Posterior cingulate gyrus (tissue), 11 donors: ENCODE measurements at regions not wholly inside any gene's neighbourhood (a gene's known extent, or its start where the extent isn't known, plus 50 kb on each side); places are given as distances from the start of the nearest gene placed in this dataset.

Experiments
- DNase-seq, 10 donors: peaks; one replicate each; pipeline versions ENCODE4 v3.0.0 to v3.0.0-alpha.2; 2020 to 2021; ENCODE audit warnings: mixed read lengths in 3 of 10
- intact Hi-C: fragments of 100-400 bp; cut with DNase I; formaldehyde crosslinking; loops from one replicate; pipeline ENCODE4 v1.15.1; 2023

DNA sequence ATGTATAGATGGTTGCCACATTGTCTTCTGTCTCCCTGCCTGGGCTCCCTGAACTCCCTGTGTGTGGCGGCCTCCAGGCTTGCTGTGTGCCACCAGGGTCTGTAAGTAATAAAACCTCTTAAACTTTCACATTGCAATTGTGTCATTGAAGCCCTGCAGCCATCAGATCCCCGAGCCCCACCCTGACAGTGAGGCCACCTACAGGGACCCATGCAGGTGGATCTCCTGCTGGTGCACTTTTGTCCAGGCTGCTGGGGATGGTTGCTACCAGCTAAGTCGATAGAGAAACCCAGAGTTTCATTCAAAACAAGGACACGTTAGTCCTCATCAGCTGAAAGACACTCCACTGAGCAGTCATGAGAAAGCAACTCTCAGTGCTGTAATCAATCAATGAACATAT is 133.6 kb upstream of the PRICKLE2 start:
- intact Hi-C loops = no loop called here
- DNase-seq = no peak

DNA sequence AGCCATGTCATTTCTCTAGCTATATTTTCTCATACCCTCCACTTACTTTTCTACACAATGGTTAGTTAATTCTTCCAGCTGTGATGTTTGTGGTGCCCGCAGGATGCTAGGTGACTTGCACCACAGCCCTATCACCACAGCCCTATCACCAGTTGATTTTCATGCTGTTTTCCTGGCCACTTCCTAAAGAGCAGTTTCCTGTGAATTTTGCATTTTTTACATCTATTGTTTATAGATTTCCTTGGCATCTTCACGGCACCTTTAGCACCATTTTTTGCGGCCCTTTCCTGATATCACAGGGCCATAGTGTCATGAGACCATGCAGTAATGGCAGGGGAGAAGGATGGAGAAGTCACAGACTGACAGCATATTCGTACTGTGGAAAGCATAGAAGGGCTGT is 132.9 kb upstream of the PRICKLE2 start:
- intact Hi-C loops = no loop called here
- no peak for DNase-seq

DNA sequence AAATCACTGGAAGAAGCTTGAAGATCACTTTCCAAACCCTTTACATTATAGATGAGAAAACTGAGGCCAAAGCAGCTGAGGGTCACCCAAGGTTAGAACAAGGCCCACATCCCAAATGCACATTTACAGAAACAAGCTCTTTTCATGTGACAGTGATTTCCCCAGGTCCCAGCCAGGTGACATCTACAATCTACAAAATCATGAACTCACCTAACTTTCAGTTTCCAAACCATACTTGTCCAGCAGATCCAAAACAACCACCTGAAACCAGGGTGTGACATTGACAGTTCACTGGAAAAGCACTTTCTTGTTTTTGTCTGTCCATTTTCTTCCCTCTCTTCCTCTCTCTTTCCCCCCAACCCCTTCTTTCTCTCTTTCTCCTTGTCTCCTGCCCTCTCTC is 132.2 kb upstream of the PRICKLE2 start:
- intact Hi-C loops = no loop called here

DNA sequence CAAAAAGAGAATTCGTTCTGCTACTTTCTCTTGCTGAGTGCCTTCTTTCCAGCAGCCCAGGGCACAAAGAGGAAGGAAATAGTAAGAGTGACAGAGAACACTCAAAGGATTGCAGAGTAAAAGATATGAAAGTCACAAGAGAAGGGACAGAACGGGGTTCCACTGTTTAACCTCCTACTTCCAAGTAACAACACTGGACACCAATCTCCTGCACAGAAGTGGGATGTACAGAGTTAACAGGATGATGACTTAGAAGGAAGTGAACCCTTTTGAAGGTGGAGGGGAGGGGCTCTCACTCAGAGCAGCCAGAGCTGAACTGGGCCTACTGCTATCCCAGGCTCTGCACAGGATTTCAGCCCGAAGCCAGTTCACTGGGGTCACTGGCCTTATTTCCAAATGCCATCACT is 130.1 kb upstream of the PRICKLE2 start:
- no peak for DNase-seq

More for the DNA sequence above, 132.2 kb upstream of the PRICKLE2 start:
- DNase-seq = no peak

DNA sequence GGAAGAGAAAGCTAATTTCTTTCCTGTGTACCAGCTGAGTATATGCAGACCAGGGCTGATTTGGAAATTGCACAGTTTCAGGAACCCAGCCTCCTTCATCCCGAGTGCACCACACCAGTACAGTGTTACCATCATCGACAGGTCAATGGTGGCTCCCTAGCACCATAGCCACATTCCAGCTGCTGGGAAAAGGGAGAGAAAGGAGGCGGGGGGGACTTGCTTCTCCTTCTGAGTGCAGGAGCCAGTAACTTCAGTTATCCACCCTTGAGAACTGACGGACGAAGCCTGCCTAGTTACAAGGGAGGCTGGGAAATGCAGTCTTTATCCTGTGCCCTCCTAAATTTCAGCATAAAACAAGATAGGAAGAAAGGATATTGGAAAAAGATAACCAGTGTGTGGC is 129.7 kb upstream of the PRICKLE2 start:
- intact Hi-C loops = no loop called here
- DNase-seq = no peak

More for the DNA sequence above, 130.1 kb upstream of the PRICKLE2 start:
- intact Hi-C loops = no loop called here

DNA sequence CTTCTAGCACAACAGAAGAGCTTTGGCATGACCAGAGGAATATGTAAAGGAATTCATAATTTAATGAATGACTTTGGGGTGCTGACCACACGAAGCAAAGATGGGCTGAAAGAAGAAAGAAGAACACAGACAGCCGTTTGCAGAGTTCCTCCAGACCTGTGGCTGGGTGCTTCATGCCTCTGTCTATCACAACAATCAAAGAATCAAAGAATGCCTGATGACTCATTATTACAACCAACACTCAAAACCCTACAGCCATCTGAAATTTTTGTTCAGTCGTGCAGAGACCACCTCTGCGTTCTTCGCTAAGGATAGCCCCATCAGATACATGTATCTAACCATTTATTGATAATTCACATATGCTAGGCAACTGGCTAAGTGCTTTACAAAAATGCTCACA is 129.0 kb upstream of the PRICKLE2 start:
- intact Hi-C loops = no loop called here
- no peak for DNase-seq

DNA sequence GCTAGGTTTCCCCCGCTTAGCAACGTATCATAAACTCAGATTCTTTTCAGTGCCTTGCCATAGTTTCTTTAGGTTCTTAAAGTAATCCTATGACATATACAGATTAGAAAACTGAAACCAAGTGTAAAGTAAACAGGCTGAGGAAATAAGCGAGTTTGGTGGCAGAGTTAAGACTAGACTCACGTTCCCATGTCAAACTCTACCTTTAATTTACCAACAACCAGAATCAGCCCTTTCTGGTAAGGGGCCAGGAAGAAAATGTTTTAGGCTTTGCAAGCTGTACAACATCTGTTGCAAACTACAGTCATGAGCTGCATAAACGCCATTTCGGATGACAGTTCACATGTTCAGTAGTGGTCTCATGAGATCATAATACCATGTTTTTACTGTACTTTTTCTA is 128.0 kb upstream of the PRICKLE2 start:
- intact Hi-C loops = no loop called here
- no peak for DNase-seq

DNA sequence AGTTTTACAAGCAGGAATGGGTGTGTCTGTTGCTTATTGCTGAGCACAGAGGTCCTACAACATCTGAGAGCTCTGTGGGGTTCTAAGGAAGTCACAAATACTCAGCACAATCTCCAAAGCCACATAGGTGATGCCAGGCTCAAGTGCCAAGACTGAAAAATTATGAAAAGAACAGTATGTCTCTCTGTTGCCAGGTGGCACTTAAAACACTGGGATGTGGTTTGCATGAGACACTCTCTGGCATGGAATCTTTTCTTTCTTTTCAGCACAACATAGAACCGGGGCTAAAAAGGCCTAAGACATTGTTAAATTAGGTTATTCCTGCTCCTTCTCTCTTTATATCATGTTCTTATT is 127.3 kb upstream of the PRICKLE2 start:
- DNase-seq = no peak
- intact Hi-C loops = no loop called here

DNA sequence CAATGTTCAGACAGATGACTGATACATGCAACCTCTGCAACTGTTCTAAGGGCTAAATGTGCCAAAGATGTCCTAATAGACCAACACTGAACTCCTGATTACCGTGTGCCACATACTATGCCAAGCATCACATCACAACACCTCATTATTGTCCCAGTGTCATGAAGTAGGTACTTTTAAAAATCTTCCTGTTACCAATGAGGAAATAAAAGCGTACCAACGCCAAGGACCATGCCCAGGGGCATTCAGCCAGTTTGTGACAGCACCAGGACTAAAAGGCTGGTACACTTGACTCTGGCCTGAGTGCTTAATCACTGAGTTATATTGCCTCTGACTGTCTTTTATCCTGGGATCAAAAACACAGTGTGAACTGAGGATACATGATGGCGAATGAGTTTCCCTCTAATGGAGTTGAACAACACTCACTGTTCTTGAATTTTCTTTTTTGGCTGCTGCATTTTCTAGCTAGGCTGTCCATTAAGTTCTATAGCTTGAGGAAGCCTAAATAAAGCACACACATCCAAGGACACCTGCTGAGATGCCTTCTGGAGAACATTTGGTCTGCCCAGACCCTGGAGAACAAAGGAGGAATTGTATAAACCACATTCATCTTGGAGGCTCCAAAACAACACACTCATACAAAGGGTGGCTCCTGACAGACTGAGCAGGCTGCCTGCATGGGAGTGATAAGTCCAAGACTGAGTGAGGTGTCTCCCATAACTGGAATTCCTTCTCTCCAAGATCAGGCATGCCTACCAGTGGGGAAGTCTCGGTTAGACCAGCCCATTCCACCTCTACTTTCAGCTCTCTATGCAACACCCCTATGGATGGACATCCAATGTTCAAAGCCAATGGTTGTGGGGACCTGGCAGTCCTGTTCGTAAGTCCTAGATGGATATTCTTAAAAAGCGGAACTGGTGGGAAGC is 126.7 kb upstream of the PRICKLE2 start:
- DNase-seq = no peak

DNA sequence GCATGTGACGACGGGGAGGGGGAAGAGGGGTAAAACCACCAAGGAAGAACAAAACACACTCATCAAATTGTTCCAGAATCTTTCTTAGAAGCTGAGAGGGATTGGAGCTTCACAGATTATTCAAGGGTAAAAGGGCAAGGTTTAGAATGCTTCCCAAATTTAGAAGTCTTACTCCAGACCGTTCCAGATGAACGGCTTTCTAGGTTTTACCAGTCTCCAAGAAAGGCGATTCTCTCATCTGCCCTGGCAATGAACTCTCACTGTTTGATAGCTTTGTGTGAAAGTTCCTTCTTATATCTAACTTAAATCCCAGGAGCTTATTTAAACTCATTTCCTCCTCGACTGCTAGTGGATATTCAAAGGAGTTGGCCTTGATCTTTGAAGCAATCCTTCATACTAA is 124.3 kb upstream of the PRICKLE2 start:
- intact Hi-C loops = no loop called here
- no peak for DNase-seq

More for the DNA sequence above, 126.7 kb upstream of the PRICKLE2 start:
- intact Hi-C loops = no loop called here

DNA sequence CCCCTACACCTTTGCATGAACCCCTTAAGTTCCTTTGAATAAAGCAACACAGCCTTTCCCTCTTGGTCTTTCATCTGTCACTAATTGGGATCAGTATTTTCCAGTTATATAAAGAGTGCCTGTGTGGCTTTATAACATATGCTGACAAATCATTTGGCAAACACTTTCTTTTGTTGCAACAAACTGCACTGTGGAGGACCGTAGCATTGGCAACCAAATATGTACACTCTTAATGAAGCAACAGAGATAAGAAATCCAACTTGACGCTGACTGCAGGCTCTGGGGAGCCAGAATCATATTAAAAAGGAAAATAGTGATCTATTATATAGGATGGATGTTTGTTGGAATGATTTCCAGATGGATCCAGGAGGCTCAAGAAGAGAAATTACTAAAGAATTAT is 120.1 kb upstream of the PRICKLE2 start:
- intact Hi-C loops = no loop called here
- no peak for DNase-seq

DNA sequence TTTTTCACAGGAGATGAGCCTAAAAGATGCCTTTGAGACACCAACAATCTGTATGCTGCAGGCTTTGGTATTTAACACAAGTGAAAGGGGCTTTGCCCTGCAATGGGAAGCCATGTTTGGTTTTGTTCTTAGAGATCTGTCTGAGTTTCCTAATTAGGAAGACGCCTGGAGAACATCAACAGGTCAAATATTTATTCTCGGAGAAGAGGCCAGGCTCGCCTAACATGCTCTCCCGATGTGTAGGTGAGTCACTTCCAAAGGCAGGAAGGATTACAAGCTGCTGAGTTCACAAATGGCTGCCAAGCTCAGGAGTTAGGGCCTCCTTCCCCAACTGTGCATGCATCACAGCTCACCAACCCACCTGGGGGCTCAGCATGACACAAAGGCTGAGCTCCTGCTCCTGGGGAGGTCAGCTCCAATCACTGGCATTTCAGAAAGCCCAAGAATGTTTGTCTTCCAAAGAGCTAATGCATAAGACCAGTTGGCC is 119.5 kb upstream of the PRICKLE2 start:
- intact Hi-C loops = no loop called here
- DNase-seq = no peak

DNA sequence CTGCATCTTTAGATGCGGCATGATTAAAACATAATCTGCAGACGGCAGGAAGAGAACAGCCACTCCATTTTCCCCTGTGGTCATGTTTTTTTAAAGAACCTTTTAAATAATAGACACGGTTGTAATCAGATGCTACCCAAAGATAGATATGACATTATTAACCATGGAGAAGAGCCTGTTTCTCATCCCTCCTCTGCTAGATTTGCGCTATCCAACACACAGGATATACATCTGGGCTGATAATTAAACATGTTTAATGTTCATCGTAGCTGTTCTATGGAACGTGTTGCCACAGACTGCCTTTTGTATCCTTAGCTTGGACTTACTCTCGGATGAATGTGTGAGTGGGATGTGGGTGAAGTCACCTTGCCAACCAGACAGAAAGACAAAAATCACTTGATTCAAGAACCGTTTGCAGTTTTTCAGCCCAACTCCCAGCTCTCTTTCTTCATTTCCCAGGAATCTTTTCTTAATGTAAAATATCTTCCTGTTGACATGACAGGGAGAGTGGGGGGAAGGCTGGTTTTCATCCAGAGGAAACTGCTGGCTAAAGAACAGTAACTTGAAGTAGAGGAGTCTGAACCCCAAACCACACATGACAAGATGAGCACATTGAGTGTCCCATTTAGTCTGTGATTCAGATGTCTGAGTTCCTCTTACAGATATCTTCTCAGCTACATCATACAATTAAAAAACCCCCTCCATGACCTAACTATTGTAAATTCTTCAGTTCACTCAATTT is 118.6 kb upstream of the PRICKLE2 start:
- intact Hi-C loops = no loop called here
- DNase-seq = no peak

DNA sequence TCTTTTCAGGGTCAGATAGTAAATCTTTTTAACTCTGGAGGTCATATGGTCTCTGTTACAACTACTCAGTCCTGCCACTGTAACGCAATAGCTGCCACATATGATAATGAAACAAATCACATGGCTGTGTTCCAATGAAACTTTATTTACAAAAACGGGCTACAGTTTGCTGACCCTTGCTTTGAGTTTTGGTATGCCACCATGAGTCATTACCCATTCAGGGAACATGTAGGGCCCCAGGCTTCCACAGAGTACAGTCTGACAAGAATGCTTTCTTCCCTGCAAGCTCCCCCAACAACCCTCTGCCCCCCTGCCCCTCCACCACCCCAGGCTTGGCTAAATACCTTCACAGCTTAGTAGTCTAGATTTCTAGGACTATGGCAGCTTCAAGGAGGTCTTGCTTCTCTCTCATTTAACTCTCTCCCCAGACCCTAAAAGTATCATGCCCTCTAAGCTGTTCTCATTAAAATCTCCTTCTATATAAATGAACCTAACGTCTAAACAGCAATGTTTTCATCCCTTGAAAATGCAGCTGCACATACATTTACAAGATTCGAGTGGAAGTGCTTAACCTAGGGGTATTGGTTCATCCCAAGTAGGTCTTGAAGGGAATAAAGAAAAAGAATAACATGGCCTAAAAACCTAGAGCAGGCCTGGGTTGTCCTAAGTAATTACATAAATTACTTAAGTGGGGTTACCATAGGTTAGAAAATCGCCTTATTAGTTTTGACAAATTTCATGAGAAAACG is 117.8 kb upstream of the PRICKLE2 start:
- DNase-seq = no peak
- intact Hi-C loops = no loop called here

DNA sequence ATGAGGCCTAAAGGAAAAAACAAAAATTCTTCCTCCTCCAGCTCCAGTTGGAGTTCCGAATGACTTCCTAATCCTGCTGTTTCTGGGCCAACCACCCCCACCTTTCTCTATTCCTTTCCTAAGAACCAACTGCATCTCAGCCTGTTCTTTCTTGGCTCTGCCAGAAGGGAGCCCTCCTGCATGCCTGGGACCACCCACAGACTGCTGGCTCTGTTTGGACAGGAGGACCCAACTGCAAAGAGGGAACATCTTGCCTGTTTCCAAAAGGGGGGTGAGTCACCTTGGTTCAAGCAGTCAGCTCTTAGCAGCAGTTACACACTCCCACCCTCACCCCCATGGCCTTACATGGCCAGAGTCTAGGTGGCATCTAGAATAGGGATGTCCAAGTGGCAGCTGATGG is 116.0 kb upstream of the PRICKLE2 start:
- DNase-seq = peak in 8 of 10 donors; percentile 24 to 89 (median 47)
- intact Hi-C loops = no loop called here

DNA sequence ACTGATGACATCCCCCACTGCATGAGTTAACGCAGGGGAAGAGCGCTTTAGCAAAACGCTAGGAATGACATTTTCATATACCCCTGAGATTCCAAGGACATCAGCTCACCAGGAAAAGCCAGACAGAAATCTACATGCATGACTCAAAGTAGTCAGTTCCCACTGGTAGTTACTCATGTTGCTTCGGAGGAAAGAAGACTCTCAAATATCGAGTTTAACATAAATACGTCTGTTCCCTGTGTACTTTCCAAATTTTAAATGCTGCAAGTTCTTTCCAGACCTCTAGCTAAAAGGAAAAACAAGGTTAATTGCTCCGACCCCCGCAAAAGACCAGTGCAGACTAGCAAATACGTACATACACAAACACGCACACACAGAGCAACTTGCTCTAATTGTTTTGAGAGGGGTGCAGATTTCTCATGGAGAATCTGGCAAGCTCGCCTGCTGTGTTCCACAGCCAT is 115.4 kb upstream of the PRICKLE2 start:
- DNase-seq = no peak
- intact Hi-C loops = no loop called here

DNA sequence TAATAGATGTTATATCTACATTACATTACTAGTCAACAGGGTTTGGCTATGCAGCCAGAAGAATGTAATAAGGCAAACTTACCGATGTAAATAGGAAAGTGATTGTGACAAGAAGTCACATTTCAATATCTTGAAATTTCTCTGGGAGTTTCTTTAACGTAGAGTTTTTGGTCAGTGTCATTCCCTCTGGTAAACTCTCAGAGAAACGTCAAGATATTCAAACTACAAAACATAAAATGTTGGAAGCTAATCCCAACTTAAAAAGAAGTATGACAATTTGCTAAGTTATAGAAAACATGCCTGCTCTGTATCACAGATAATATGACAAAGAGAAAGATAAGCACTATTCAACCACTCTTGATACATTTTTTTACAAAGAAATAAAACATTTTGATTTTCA is 111.2 kb upstream of the PRICKLE2 start:
- intact Hi-C loops = no loop called here
- DNase-seq = no peak

DNA sequence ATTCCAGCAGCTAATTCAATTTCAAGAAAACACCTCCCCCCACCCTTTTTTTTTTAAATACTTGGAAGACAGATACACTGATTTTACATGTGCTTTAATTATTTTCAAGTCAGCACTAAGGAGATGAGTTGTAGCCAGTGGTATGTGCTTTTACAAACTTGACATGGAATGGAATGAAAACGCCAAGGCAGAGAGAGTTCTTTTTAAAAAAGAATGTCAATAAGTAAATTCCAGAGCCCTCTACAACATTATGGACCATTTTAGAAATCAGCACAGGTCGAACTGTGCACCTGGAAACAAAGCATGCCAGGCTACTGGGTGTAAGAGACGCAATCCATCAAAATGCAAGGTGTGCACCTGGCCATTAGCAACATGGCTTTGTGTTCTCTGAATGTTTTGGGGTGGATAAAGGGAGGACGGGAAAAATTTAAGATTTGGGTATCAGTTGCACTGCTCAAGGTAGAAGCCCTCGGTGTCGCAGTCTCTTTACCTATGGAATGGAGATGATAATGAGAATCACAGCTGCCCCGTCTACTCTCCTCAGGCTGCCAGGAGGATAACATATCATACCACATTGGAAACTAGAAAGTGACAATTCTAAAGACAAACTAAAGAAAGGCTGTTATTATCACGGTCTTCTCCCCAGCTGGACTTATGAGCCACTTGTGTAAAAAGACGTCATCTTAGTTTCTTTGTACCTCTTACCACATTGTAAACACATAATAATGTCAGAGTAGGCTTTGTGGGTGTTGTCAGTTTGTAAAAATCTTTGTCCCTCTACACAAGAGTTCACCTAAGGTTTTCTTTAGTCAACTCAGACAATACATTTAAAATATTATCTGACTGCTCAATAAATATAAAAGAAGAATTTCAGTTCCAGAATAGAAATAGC is 107.4 kb upstream of the PRICKLE2 start:
- intact Hi-C loops = no loop called here
- no peak for DNase-seq

DNA sequence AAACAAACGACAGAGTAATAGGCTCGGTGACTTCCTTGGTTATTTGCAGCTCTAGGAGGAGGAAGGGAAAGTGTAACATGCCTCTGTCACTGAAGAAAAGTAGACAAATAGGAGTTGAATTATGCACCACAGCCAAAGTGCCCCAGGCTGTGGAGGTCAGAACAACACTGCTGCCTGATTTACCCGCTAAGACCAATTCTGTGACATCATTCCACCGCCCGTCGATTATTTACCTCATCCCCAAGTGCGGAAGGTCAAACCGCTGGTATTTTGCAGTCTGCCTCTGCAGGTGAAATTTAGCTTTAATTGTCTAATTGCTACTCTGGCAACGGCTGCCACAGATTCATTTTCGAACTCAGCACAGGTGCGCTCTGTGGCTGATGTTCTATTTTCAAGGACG is 106.3 kb upstream of the PRICKLE2 start:
- DNase-seq = no peak
- intact Hi-C loops = no loop called here

DNA sequence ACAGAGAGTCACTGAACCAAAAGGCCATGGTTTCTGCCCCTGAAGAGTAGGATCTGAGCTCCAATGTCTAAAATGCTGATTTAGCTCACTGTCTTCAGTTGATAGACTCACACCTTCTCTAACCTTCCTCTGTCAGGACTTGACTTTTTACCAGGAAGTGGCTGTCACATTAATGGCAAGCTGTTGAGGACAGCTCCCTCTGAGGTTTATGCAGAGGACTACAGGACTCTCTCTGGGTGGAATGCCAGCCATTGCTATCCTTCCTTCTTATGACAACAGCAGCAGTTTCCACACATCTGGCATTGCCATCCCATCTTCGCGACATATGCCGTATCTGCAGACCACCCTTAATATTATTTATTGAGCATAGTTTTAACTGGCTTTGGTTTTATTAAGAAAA is 103.8 kb upstream of the PRICKLE2 start:
- intact Hi-C loops = no loop called here
- DNase-seq = no peak
